Uterus (tissue), 2 donors: ENCODE measurements at regions not wholly inside any gene's neighbourhood (a gene's known extent, or its start where the extent isn't known, plus 50 kb on each side); places are given as distances from the start of the nearest gene placed in this dataset.

ENCODE experiments used
- CTCF ChIP-seq, 4 experiments: fragments of 200-600 bp in 2 of 4; fragments of 450-650 bp in 2 of 4; sonication (generic) in 2 of 4; IDR thresholded peaks; one replicate each; pipeline ENCODE4 v1.5.1; 2016 to 2019; ENCODE audit warnings: antibody characterized with exemption in 4 of 4, mild to moderate bottlenecking in 2 of 4, moderate library complexity in 1 of 4
- POLR2A ChIP-seq, 2 donors: fragments of 450-650 bp; IDR thresholded peaks; one replicate each; pipeline ENCODE4 v1.6.1; 2016; ENCODE audit warnings: antibody characterized with exemption in 2 of 2, mild to moderate bottlenecking in 1 of 2, moderate library complexity in 1 of 2

GRCh38 chr4:178672512-178672911, 1230.3 kb upstream of the AGA start:
- TF ChIP-seq CTCF (IDR thresholded peaks at IDR 0.05), result no peak
- TF ChIP-seq POLR2A (IDR thresholded peaks at IDR 0.05), result no peak
